ENCODE measurements at regions not wholly inside any gene's neighbourhood (a gene's known extent, or its start where the extent isn't known, plus 50 kb on each side); places are given as distances from the start of the nearest gene placed in this dataset.

- no peak for DNase-seq (ENCODE audit: low read depth)
- Histone ChIP-seq H3K9me3 (ENCODE audit: control insufficient read depth, low read length) (no peaks in the 10 kb centered on the region), H3K4me3 (ENCODE audit: low read length) (no peak overlapping the region), H3K9ac (ENCODE audit: low read length) (no peak overlapping the region), H3K4me1 (ENCODE audit: control insufficient read depth, insufficient read depth, low read length) (peaks cover 15% of the 10 kb centered on the region), H3K27me3 (replicated peaks; ENCODE audit: control insufficient read depth, insufficient read depth, low read length) (no peaks in the 10 kb centered on the region), H3K36me3 (ENCODE audit: control insufficient read depth, insufficient read depth, low read length, severe bottlenecking) (no peaks in the 10 kb centered on the region)
Observed at GRCh38 chr10:59073456-59074053, 102.9 kb upstream of the PHYHIPL start.

DNA sequence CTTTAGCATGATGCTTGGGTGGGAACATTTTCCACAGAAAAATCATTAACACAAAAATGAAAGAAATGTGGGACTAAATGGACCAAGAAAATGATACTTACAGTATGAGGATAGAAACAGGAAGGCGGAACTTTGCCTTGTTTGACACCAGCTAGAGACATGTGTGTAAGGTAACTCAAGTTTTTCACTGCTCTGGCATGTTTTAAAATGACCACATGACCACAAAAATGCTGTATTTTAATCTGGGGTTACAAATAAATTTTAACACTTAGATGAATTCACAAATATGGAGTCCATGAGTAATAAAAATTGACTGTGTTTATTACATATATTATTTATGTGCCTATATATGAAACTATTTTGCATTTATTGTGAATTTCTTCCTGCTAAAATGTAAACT is 100.9 kb upstream of the PHYHIPL start:
- H3K27me3 ChIP-seq (replicated peaks; ENCODE audit: control insufficient read depth, insufficient read depth, low read length), result no peaks in the 10 kb centered on the region
- H3K4me3 ChIP-seq (ENCODE audit: low read length), result no peak overlapping the region
- DNase-seq (ENCODE audit: low read depth), result no peak
- no peaks in the 10 kb centered on the region for H3K9me3 ChIP-seq (ENCODE audit: control insufficient read depth, low read length)
- H3K4me1 ChIP-seq (ENCODE audit: control insufficient read depth, insufficient read depth, low read length), result peaks cover 29% of the 10 kb centered on the region
- H3K36me3 ChIP-seq (ENCODE audit: control insufficient read depth, insufficient read depth, low read length, severe bottlenecking), result no peaks in the 10 kb centered on the region
- H3K9ac ChIP-seq (ENCODE audit: low read length), result no peak overlapping the region

- H3K9ac ChIP-seq (ENCODE audit: low read length), result peak overlapping the region; percentile 68
- H3K27me3 ChIP-seq (replicated peaks; ENCODE audit: control insufficient read depth, insufficient read depth, low read length), result no peaks in the 10 kb centered on the region
- no peaks in the 10 kb centered on the region for H3K9me3 ChIP-seq (ENCODE audit: control insufficient read depth, low read length)
- H3K4me3 ChIP-seq (ENCODE audit: low read length), result no peak overlapping the region
- no peak for DNase-seq (ENCODE audit: low read depth)
- H3K4me1 ChIP-seq (ENCODE audit: control insufficient read depth, insufficient read depth, low read length), result peaks cover 31% of the 10 kb centered on the region
- no peaks in the 10 kb centered on the region for H3K36me3 ChIP-seq (ENCODE audit: control insufficient read depth, insufficient read depth, low read length, severe bottlenecking)
Observed at GRCh38 chr10:59077855-59078254, 98.6 kb upstream of the PHYHIPL start.

GRCh38 chr10:59078978-59079377 is 97.5 kb upstream of the PHYHIPL start:
- Histone ChIP-seq H3K9ac (ENCODE audit: low read length) (peak overlapping the region; percentile 68), H3K4me3 (ENCODE audit: low read length) (peak overlapping the region; percentile 37), H3K4me1 (ENCODE audit: control insufficient read depth, insufficient read depth, low read length) (peaks cover 31% of the 10 kb centered on the region), H3K27me3 (replicated peaks; ENCODE audit: control insufficient read depth, insufficient read depth, low read length) (no peaks in the 10 kb centered on the region), H3K9me3 (ENCODE audit: control insufficient read depth, low read length) (no peaks in the 10 kb centered on the region), H3K36me3 (ENCODE audit: control insufficient read depth, insufficient read depth, low read length, severe bottlenecking) (no peaks in the 10 kb centered on the region)
- DNase-seq (ENCODE audit: low read depth), result no peak

GRCh38 chr10:59079386-59080226 is 96.8 kb upstream of the PHYHIPL start:
- Histone ChIP-seq H3K27me3 (replicated peaks; ENCODE audit: control insufficient read depth, insufficient read depth, low read length) (no peaks in the 10 kb centered on the region), H3K9ac (ENCODE audit: low read length) (peak overlapping the region; percentile 68), H3K9me3 (ENCODE audit: control insufficient read depth, low read length) (no peaks in the 10 kb centered on the region), H3K36me3 (ENCODE audit: control insufficient read depth, insufficient read depth, low read length, severe bottlenecking) (no peaks in the 10 kb centered on the region), H3K4me1 (ENCODE audit: control insufficient read depth, insufficient read depth, low read length) (peaks cover 31% of the 10 kb centered on the region), H3K4me3 (ENCODE audit: low read length) (peak overlapping the region; percentile 37)
- peak; percentile 82 for DNase-seq (ENCODE audit: low read depth)

- Histone ChIP-seq H3K4me3 (ENCODE audit: low read length) (no peak overlapping the region), H3K4me1 (ENCODE audit: control insufficient read depth, insufficient read depth, low read length) (peaks cover 50% of the 10 kb centered on the region), H3K9ac (ENCODE audit: low read length) (no peak overlapping the region), H3K9me3 (ENCODE audit: control insufficient read depth, low read length) (no peaks in the 10 kb centered on the region), H3K36me3 (ENCODE audit: control insufficient read depth, insufficient read depth, low read length, severe bottlenecking) (no peaks in the 10 kb centered on the region), H3K27me3 (replicated peaks; ENCODE audit: control insufficient read depth, insufficient read depth, low read length) (no peaks in the 10 kb centered on the region)
- no peak for DNase-seq (ENCODE audit: low read depth)
Observed at GRCh38 chr10:59082249-59082648, 94.2 kb upstream of the PHYHIPL start.

DNA sequence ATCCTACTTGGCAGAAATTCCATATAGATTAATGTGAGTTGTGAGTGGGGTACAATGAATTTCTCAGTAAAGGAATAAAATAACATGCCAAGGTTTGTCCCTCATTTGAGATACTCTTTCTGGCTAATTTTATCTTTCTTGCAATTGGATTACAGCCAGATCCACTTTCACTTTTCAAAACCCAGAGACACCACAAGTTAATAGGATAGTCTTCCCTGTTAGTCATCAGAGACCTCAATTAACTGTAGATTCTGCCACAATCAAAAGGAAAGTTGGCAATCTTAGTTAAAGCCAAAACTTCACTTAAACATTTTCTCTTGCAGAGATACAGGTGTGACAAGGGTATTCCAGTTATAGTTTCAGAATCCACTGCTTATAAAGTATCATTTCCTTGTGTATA is 91.4 kb upstream of the PHYHIPL start:
- Histone ChIP-seq H3K4me1 (ENCODE audit: control insufficient read depth, insufficient read depth, low read length) (peaks cover 36% of the 10 kb centered on the region), H3K9ac (ENCODE audit: low read length) (no peak overlapping the region), H3K27me3 (replicated peaks; ENCODE audit: control insufficient read depth, insufficient read depth, low read length) (no peaks in the 10 kb centered on the region), H3K9me3 (ENCODE audit: control insufficient read depth, low read length) (no peaks in the 10 kb centered on the region), H3K4me3 (ENCODE audit: low read length) (peak overlapping the region; percentile 11), H3K36me3 (ENCODE audit: control insufficient read depth, insufficient read depth, low read length, severe bottlenecking) (no peaks in the 10 kb centered on the region)
- no peak for DNase-seq (ENCODE audit: low read depth)

- Histone ChIP-seq H3K9ac (ENCODE audit: low read length) (no peak overlapping the region), H3K4me1 (ENCODE audit: control insufficient read depth, insufficient read depth, low read length) (peaks cover 31% of the 10 kb centered on the region), H3K27me3 (replicated peaks; ENCODE audit: control insufficient read depth, insufficient read depth, low read length) (no peaks in the 10 kb centered on the region), H3K4me3 (ENCODE audit: low read length) (no peak overlapping the region), H3K36me3 (ENCODE audit: control insufficient read depth, insufficient read depth, low read length, severe bottlenecking) (no peaks in the 10 kb centered on the region), H3K9me3 (ENCODE audit: control insufficient read depth, low read length) (no peaks in the 10 kb centered on the region)
- peak; percentile 35 for DNase-seq (ENCODE audit: low read depth)
Observed at GRCh38 chr10:59085711-59086502, 90.5 kb upstream of the PHYHIPL start.

DNA sequence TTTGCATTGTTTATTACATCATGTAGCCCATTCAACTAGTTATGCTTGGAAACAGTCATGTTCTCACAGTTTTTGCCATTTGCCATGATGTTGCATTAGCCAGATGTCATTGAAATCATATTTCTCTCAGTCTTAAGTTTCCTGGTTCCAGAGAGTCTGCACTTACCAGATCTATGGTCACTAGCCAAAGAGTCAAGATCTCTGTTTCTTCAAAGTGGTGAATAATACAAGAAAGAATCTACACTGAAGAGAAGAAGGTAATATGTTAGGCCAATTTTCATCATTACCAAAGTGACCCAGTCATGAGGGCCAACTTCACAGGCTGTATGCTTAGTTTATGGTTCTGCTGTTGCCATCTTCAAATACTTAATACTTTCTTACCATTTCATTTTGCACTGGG is 89.0 kb upstream of the PHYHIPL start:
- DNase-seq (ENCODE audit: low read depth), result no peak
- no peaks in the 10 kb centered on the region for H3K9me3 ChIP-seq (ENCODE audit: control insufficient read depth, low read length)
- no peaks in the 10 kb centered on the region for H3K27me3 ChIP-seq (replicated peaks; ENCODE audit: control insufficient read depth, insufficient read depth, low read length)
- no peak overlapping the region for H3K4me3 ChIP-seq (ENCODE audit: low read length)
- H3K36me3 ChIP-seq (ENCODE audit: control insufficient read depth, insufficient read depth, low read length, severe bottlenecking), result no peaks in the 10 kb centered on the region
- peaks cover 47% of the 10 kb centered on the region for H3K4me1 ChIP-seq (ENCODE audit: control insufficient read depth, insufficient read depth, low read length)
- no peak overlapping the region for H3K9ac ChIP-seq (ENCODE audit: low read length)

GRCh38 chr10:59088912-59089573 is 87.4 kb upstream of the PHYHIPL start:
- no peak overlapping the region for H3K4me3 ChIP-seq (ENCODE audit: low read length)
- H3K36me3 ChIP-seq (ENCODE audit: control insufficient read depth, insufficient read depth, low read length, severe bottlenecking), result no peaks in the 10 kb centered on the region
- DNase-seq (ENCODE audit: low read depth), result no peak
- no peaks in the 10 kb centered on the region for H3K27me3 ChIP-seq (replicated peaks; ENCODE audit: control insufficient read depth, insufficient read depth, low read length)
- peaks cover 62% of the 10 kb centered on the region for H3K4me1 ChIP-seq (ENCODE audit: control insufficient read depth, insufficient read depth, low read length)
- no peak overlapping the region for H3K9ac ChIP-seq (ENCODE audit: low read length)
- H3K9me3 ChIP-seq (ENCODE audit: control insufficient read depth, low read length), result no peaks in the 10 kb centered on the region

Data from adipocyte (in vitro differentiated cells).